Activated CD8-positive, alpha-beta T cell treated with anti-CD3 and anti-CD28 coated beads for 36 hours (primary cell): ENCODE measurements at regions not wholly inside any gene's neighbourhood (a gene's known extent, or its start where the extent isn't known, plus 50 kb on each side); places are given as distances from the start of the nearest gene placed in this dataset.
A peak's percentile ranks its signal among the peaks of the same experiment; 100 is the strongest.
"Not testable (repeated sequence)": the region's sequence is repeated elsewhere in the genome, so short reads cannot be mapped to it uniquely, and the experiment has no call there.

ENCODE experiments used
- ATAC-seq: fragments of 200-7000 bp; cut with Tn5 transposase; one replicate; pipeline ENCODE4 v1.10.0; 2021; ENCODE audit warnings: mild to moderate bottlenecking, moderate library complexity
- CTCF ChIA-PET: fragments of 350-600 bp; sonication (Branson Sonifier 250); formaldehyde crosslinking; loops from one replicate; lab custom pipeline; 2021; ENCODE audit warnings: antibody characterized with exemption; lab: Charles Lee
- POLR2A ChIA-PET: fragments of 350-600 bp; sonication (Branson Sonifier 250); formaldehyde crosslinking; loops from one replicate; lab custom pipeline; 2021; ENCODE audit warnings: antibody characterized with exemption; lab: Charles Lee
- DNase-seq: peaks from one replicate; pipeline ENCODE4 v3.0.0-alpha.2; 2020
- H3K27ac Mint-ChIP-seq: one replicate; pipeline ENCODE4 v1.8.0; 2021; ENCODE audit warnings: mild to moderate bottlenecking, mixed read lengths
- H3K27me3 Mint-ChIP-seq: one replicate; pipeline ENCODE4 v1.8.0; 2021; ENCODE audit warnings: mixed read lengths
- H3K36me3 Mint-ChIP-seq: one replicate; pipeline ENCODE4 v1.8.0; 2021; ENCODE audit warnings: low read depth, mixed read lengths
- H3K4me1 Mint-ChIP-seq: one replicate; pipeline ENCODE4 v1.8.0; 2021; ENCODE audit warnings: low read depth, mixed read lengths
- H3K4me3 Mint-ChIP-seq: one replicate; pipeline ENCODE4 v1.8.0; 2021; ENCODE audit warnings: mild to moderate bottlenecking, moderate library complexity, mixed read lengths
- H3K9me3 Mint-ChIP-seq: one replicate; pipeline ENCODE4 v1.8.0; 2021; ENCODE audit warnings: mixed read lengths
- intact Hi-C: fragments of 100-400 bp; cut with micrococcal nuclease; formaldehyde crosslinking; loops from one replicate; pipeline ENCODE4 v1.10.0; 2022
- TF ChIP-seq, protein P1 (sequence below): fragments of 200-600 bp; IDR thresholded peaks from one replicate; pipeline ENCODE4 v1.8.0; 2022; ENCODE audit warnings: antibody characterized with exemption, mild to moderate bottlenecking

GRCh38 chr20:40875116-40876085 lies 153.2 kb upstream of the TOP1 start:
- CTCF ChIA-PET = no interaction called here
- H3K4me3 Mint-ChIP-seq = no peak overlapping the region
- intact Hi-C loops = no loop called here

GRCh38 chr20:40878099-40878498 lies 150.5 kb upstream of the TOP1 start:
- H3K27ac Mint-ChIP-seq, CTCF ChIA-PET, POLR2A ChIA-PET, H3K36me3 Mint-ChIP-seq, DNase-seq, H3K4me3 Mint-ChIP-seq, ATAC-seq, intact Hi-C loops, H3K4me1 Mint-ChIP-seq, H3K27me3 Mint-ChIP-seq: not testable (repeated sequence)
- H3K9me3 Mint-ChIP-seq = peaks cover 10% of the 10 kb centered on the region

More at GRCh38 chr20:40875116-40876085, 153.2 kb upstream of the TOP1 start:
- Mint-ChIP-seq H3K36me3 (no peaks in the 10 kb centered on the region), H3K27ac (no peak overlapping the region), H3K9me3 (peaks cover 6% of the 10 kb centered on the region), H3K4me1 (no peaks in the 10 kb centered on the region), H3K27me3 (no peaks in the 10 kb centered on the region)
- TF ChIP-seq, protein P1, sequence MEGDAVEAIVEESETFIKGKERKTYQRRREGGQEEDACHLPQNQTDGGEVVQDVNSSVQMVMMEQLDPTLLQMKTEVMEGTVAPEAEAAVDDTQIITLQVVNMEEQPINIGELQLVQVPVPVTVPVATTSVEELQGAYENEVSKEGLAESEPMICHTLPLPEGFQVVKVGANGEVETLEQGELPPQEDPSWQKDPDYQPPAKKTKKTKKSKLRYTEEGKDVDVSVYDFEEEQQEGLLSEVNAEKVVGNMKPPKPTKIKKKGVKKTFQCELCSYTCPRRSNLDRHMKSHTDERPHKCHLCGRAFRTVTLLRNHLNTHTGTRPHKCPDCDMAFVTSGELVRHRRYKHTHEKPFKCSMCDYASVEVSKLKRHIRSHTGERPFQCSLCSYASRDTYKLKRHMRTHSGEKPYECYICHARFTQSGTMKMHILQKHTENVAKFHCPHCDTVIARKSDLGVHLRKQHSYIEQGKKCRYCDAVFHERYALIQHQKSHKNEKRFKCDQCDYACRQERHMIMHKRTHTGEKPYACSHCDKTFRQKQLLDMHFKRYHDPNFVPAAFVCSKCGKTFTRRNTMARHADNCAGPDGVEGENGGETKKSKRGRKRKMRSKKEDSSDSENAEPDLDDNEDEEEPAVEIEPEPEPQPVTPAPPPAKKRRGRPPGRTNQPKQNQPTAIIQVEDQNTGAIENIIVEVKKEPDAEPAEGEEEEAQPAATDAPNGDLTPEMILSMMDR = no peak
- POLR2A ChIA-PET = interaction anchor here (1.1 kb wide), 1 partner anchor 16 kb away, joined by 3 read pairs; no protein-coding TSS in a partner anchor
- ATAC-seq = no peak
- DNase-seq = no peak

GRCh38 chr20:40880063-40880728 lies 148.4 kb upstream of the TOP1 start:
- H3K36me3 Mint-ChIP-seq = no peaks in the 10 kb centered on the region
- ChIA-PET CTCF (interaction anchor here (1.0 to 1.6 kb wide), 3 partner anchors 10 to 88 kb away, joined by 3 read pairs; no protein-coding TSS in a partner anchor), POLR2A (no interaction called here)
- DNase-seq (no peak), ATAC-seq (no peak)
- no peak overlapping the region for H3K4me3 Mint-ChIP-seq
- intact Hi-C loops = no loop called here
- TF ChIP-seq, protein P1 = no peak
- H3K27ac Mint-ChIP-seq = no peak overlapping the region
- no peaks in the 10 kb centered on the region for H3K27me3 Mint-ChIP-seq
- H3K4me1 Mint-ChIP-seq = peaks cover 13% of the 10 kb centered on the region
- peaks cover 10% of the 10 kb centered on the region for H3K9me3 Mint-ChIP-seq

DNA sequence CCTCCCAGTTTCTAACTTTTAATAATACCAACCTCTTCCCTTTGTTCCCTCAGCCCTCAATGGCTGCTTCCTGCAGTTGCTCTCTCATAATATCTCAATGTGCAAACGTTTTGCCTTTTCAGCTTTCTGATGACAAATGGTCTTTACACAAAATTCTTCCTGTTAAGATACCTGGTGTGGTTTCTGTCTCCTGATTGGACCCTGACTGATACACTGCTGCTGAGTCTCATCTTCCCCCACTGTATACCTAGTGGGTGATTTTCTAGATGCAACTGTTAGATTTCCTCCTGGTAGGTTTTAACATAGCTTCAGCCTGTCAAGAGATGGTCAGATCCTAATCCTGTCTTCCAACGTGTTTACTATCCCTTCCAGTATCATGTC lies 147.9 kb upstream of the TOP1 start:
- Mint-ChIP-seq H3K36me3 (no peaks in the 10 kb centered on the region), H3K9me3 (peaks cover 10% of the 10 kb centered on the region), H3K4me1 (peaks cover 13% of the 10 kb centered on the region), H3K27ac (no peak overlapping the region), H3K4me3 (no peak overlapping the region), H3K27me3 (no peaks in the 10 kb centered on the region)
- CTCF ChIA-PET = interaction anchor here (1.0 to 1.6 kb wide), 2 partner anchors 11 to 82 kb away, joined by 3 read pairs; no protein-coding TSS in a partner anchor
- ATAC-seq (no peak), DNase-seq (no peak)
- TF ChIP-seq, protein P1 = no peak
- intact Hi-C loops = no loop called here
- POLR2A ChIA-PET = no interaction called here

- CTCF ChIA-PET = no interaction called here
- TF ChIP-seq, protein P1 = no peak
- intact Hi-C loops = no loop called here
- DNase-seq (peak; percentile 6), ATAC-seq (no peak)
- peaks cover 10% of the 10 kb centered on the region for H3K9me3 Mint-ChIP-seq
- H3K4me3 Mint-ChIP-seq = no peak overlapping the region
- no peaks in the 10 kb centered on the region for H3K27me3 Mint-ChIP-seq
- peaks cover 13% of the 10 kb centered on the region for H3K4me1 Mint-ChIP-seq
- H3K27ac Mint-ChIP-seq = no peak overlapping the region
- no peaks in the 10 kb centered on the region for H3K36me3 Mint-ChIP-seq
- POLR2A ChIA-PET = no interaction called here
These were observed 146.5 kb upstream of the TOP1 start for GRCh38 chr20:40882152-40882551.
